ENCODE measurements at regions not wholly inside any gene's neighbourhood (a gene's known extent, or its start where the extent isn't known, plus 50 kb on each side); places are given as distances from the start of the nearest gene placed in this dataset.

- no peak overlapping the region for H3K4me3 ChIP-seq
- TF ChIP-seq CTCF (IDR thresholded peaks at IDR 0.05), result no peak
- no peak for DNase-seq (ENCODE audit: low spot score)
- H3K27ac ChIP-seq, result no peak overlapping the region
Measured at GRCh38 chr10:108241166-108241565, 1076.7 kb upstream of the SORCS1 start.

- Histone ChIP-seq H3K4me3 (no peak overlapping the region), H3K27ac (no peak overlapping the region)
- no peak for DNase-seq (ENCODE audit: low spot score)
- no peak for TF ChIP-seq CTCF (IDR thresholded peaks at IDR 0.05)
Measured at GRCh38 chr10:108238261-108238660, 1073.8 kb upstream of the SORCS1 start.

- Histone ChIP-seq H3K4me3 (no peak overlapping the region), H3K27ac (no peak overlapping the region)
- no peak for TF ChIP-seq CTCF (IDR thresholded peaks at IDR 0.05)
- DNase-seq (ENCODE audit: low spot score), result no peak
Measured at GRCh38 chr10:108230478-108231170, 1066.1 kb upstream of the SORCS1 start.

GRCh38 chr10:108208732-108209131, 1044.2 kb upstream of the SORCS1 start:
- Histone ChIP-seq H3K27ac (no peak overlapping the region), H3K4me3 (no peak overlapping the region)
- no peak for TF ChIP-seq CTCF (IDR thresholded peaks at IDR 0.05)
- no peak for DNase-seq (ENCODE audit: low spot score)

GRCh38 chr10:108208038-108208437, 1043.5 kb upstream of the SORCS1 start:
- no peak for TF ChIP-seq CTCF (IDR thresholded peaks at IDR 0.05)
- Histone ChIP-seq H3K27ac (no peak overlapping the region), H3K4me3 (no peak overlapping the region)
- DNase-seq (ENCODE audit: low spot score), result no peak

GRCh38 chr10:108204528-108205305, 1040.2 kb upstream of the SORCS1 start:
- TF ChIP-seq CTCF (IDR thresholded peaks at IDR 0.05), result no peak
- no peak overlapping the region for H3K27ac ChIP-seq
- no peak overlapping the region for H3K4me3 ChIP-seq
- DNase-seq (ENCODE audit: low spot score), result no peak
